HG03045 (cell line): ENCODE measurements at regions not wholly inside any gene's neighbourhood (a gene's known extent, or its start where the extent isn't known, plus 50 kb on each side); places are given as distances from the start of the nearest gene placed in this dataset.
"Not testable (repeated sequence)": the region's sequence is repeated elsewhere in the genome, so short reads cannot be mapped to it uniquely, and the experiment has no call there.

Experiments used
- ATAC-seq: cut with Tn5 transposase; IDR thresholded peaks from one replicate; pipeline ENCODE4 v1.9.1; 2021; ENCODE audit warnings: mild to moderate bottlenecking, moderate library complexity; ENCODE audit not compliant: unreplicated experiment

DNA sequence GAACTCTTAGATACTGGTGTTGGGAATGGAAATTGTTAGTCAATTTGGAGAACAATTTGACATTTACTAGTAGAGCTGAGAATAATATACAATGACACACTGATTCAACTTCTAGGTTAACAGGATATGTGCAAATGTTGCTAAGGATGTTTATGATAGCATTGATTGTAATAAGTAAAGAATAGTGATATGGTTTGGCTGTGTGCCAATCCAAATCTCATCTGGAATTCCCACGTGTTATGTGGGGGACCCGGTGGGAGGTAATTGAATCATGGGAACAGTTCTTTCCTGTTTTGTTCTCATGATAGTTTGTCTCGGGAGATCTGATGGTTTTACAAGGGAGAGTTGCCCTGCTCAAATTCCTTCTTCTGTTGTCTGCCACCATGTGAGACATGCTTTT, 302.4 kb upstream of the TMPRSS15 start:
- no peak for ATAC-seq

GRCh38 chr21:18711662-18712061, 308.1 kb upstream of the TMPRSS15 start:
- ATAC-seq, result no peak

DNA sequence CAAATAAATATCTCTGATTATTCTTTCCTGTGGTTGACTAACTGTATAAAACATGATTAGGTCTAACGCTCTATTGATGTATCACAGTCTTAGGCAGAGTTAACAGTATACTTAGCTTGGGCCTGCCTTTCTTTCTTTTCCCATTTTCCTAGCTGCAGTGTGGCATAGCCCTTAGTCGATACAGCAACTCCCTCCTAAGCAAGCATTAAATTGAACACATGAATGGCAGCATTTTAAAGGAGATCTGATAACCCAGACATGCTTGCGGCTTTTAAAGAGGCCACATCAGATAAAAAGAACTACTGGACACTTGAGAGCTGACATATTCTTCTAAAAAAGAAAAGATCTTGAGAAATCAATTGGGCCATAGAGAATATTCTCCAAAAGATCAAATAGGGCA, 312.0 kb upstream of the TMPRSS15 start:
- ATAC-seq, result no peak

GRCh38 chr21:18716578-18717138, 313.1 kb upstream of the TMPRSS15 start:
- no peak for ATAC-seq

- no peak for ATAC-seq
These were observed 318.6 kb upstream of the TMPRSS15 start for GRCh38 chr21:18722193-18722592.

DNA sequence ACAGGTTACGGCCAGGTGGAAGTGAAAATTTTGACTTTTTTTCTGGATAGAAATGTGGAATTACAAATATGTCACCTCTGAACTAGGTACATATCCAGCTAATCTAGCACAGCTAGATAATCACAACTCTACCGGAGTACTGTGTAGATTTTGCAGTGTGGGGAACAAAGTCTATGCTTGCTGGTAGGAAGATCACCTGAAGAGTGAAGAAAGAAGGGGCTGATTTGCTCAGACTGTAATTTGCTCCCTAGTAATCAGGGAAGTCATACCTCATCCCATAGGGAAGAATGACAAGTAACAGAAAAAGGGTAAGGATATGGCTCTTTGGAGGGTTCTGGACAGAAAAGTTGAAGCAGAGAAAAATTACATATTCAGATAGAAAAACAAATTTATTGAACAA, 319.6 kb upstream of the TMPRSS15 start:
- no peak for ATAC-seq

DNA sequence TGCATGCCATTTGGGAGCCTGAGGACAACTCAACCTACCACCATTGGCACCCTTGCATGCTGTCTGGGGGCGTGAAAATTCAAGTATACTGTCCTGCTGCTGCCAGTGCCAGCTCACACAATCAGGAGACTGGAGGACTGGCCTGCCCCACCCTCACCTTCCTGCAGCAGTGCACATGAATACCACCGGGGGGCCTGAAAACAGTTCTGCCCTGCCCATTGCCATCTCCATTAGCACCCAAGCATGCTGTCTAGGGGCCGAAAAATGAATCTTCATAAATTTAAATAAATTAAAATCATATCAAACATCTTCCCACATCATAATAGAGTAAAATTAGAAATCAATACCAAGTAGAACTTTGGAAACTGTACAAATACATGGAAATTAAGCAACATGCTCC, 322.1 kb upstream of the TMPRSS15 start:
- no peak for ATAC-seq

DNA sequence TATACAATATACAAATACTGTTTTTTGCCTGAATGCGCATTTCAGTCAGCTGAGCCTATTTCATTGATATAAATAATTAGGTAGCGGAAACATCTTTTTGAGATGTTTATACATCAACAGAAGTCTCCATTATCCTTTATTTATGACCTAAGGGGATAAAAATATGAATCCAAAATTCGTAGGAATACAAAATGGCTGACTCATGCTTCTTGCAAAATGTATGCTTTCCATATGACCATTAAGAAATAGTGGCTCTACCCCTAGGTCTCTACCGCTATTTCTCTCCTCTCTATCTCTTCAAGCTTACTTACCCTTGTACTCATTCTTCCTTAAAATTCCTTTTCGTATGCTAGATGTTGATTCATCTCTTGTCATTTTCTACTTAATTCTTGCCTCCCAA, 338.4 kb upstream of the TMPRSS15 start:
- ATAC-seq, result no peak

GRCh38 chr21:18743531-18743930, 339.9 kb upstream of the TMPRSS15 start:
- ATAC-seq, result no peak

DNA sequence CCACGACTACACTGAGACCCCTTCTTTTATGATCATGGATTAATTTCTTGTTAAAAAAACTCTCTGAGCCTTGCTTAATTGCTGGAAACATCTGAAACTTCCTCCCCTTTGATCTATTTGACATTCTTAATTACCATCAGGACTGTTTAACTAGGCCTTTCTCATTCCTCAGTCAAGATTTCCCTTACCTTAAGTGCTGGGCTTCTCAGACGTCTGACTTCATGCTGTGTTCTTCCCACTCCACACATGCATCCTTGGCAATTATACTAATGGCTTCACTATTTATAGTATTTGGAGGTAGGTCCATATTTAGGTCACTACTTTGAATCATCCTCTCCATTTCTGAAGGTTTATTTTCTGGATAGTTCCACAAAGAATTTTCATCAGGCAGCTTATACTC, 341.3 kb upstream of the TMPRSS15 start:
- no peak for ATAC-seq

GRCh38 chr21:18752894-18753293, 349.3 kb upstream of the TMPRSS15 start:
- ATAC-seq, result not testable (repeated sequence)

- ATAC-seq, result not testable (repeated sequence)
These were observed 352.7 kb upstream of the TMPRSS15 start for GRCh38 chr21:18756272-18756671.

DNA sequence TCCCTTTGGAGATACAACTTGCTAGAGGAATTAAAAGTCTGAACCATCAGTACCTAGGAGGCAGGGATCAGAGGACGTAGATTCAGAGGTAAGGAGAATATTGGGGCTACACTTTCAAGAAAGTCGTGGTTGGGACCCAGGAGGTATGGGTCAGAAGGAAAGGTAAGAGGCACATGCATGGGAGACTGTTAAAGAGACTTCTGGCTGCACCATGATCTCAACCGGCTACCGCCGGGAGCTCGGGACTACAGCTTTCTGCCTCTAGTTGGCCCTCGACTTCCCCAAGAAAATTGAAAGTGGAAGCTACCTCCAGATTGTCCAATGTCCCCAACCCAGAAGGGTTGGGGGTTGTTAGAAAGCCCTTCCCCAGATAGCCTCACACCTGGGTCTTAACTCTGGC, 355.7 kb upstream of the TMPRSS15 start:
- ATAC-seq, result no peak

DNA sequence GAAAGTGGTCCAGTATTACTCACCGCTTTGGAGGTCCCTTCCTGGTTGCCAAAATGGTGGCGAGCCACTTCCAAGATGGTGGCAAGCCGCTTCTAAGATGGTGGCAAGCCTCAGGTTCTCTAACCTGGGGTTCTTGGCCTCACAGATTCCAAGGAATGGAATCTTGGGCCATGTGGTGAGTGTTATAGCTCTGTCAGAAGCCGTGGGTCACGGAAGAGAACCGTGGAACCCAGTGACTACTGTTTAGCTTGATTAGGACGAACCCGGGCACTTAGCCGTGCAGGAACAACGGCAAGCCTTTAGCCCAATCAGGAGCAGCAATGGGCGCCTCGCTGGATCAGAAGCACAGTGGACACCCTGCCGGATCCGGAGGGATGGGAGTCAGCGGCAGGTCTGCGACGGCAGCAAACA, 356.2 kb upstream of the TMPRSS15 start:
- ATAC-seq, result no peak

DNA sequence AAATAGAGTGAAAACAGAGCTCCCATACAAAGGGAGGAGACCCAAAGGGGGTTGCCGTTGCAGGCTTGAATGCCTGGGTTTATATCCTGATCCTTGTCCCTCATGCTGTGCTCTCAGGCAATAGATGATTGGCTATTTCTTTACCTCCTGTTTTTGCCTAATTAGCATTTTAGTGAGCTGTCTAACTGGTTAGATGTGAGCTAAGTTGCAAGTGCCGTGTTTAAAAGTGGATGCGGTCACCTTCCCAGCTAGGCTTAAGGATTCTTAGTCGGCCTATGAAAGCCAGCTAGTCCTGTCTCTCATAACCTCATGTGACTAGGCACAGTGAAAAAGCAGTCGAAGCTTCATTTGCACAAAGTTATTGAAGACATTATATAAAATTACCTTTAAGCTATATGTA, 356.7 kb upstream of the TMPRSS15 start:
- no peak for ATAC-seq

DNA sequence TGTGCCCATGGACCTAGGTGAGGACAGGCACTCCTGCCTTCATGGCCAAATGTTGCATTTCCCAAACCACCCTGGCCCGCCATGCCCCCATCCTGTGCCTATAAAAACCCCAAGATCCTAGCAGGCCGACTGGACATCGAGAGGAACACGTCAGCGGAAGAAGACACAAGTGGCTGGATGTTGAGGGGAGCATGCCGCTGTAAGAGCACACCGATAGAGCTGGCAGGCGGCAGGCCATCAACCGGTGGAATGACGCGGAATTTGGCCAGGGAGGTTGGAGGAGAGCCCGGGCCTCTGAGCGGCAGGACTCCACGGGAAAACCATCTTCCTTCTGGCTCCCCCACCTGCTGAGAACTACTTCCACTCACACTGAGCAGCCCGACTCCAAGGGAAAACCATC, 361.1 kb upstream of the TMPRSS15 start:
- ATAC-seq, result no peak

GRCh38 chr21:18769599-18769998, 366.0 kb upstream of the TMPRSS15 start:
- ATAC-seq, result no peak

DNA sequence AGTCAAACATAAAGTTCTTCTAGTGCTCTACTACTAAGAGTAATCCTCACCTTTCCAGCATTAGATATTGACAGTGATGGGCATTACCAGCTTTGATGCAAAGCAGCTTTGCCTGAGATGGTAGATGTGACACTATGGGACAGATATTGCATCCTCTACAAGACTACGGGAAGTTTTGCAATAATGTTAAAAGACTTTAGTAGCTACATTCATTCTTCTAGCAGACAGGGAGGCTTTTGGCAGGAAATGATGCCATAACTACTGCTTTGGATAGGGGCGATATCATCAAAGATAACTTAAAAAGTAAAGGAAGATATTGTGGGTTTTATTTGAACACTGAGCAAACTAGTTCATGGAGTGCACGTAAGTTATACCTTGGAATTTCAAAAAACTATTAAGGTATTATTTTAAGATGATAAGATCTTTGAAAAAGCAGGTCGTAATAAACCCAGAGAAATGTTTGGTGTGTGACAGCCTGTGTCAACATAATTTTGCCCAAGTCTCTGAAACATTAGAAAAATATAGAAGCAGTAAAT, 368.3 kb upstream of the TMPRSS15 start:
- no peak for ATAC-seq

- ATAC-seq, result no peak
These were observed 368.8 kb upstream of the TMPRSS15 start for GRCh38 chr21:18772404-18772803.

GRCh38 chr21:18772897-18773296, 369.3 kb upstream of the TMPRSS15 start:
- ATAC-seq, result no peak

DNA sequence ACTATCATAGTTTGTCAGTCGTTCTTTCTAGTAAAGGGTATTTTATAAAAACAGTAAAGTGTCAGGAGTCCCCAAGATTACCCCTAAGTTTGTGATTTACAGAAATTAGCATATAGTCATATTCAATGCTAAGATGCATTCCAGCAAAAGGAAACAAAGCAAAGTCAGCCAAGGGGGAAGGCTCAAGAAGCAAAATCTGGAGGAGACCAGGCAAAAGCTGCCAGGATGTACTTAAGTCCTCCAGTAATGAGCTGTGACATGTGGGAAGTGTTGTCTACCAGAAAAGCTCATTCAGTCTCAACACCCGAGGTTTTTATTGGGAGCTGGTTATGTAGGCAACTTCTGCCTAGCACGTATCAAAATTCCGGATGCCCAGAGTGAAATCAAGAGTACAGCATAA, 373.4 kb upstream of the TMPRSS15 start:
- ATAC-seq, result no peak

DNA sequence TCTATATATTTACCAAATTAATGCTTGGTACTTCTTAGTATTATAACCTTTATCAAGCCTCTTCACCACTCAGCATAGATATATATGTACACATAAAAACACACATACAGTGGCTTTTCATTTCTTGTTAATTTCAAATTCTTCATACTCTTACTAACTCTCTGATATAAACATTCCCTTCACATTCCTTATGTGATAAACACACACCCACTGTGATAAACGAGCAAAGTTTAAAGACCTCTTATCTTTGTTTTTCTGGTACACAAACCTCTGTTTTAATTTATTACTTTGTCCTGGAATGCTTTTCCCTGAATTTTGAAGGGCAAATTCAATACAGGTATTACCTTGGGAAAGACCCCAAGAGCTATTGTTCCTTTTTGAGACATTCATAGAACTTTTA, 379.1 kb upstream of the TMPRSS15 start:
- no peak for ATAC-seq

- ATAC-seq, result no peak
These were observed 397.9 kb upstream of the TMPRSS15 start for GRCh38 chr21:18801468-18801867.
